Stimulated activated CD8-positive, alpha-beta memory T cell treated with anti-CD3 and anti-CD28 coated beads, Interleukin-12 subunit alpha, Interleukin-12 subunit beta, amount 100 ng/mL, for 24 hours (primary cell): ENCODE measurements at regions not wholly inside any gene's neighbourhood (a gene's known extent, or its start where the extent isn't known, plus 50 kb on each side); places are given as distances from the start of the nearest gene placed in this dataset.
"Not testable (repeated sequence)": the region's sequence is repeated elsewhere in the genome, so short reads cannot be mapped to it uniquely, and the experiment has no call there.

Experiments used
- DNase-seq: peaks from one replicate; pipeline ENCODE4 v3.0.0-alpha.2; 2020; ENCODE audit errors: extremely low read depth

DNA sequence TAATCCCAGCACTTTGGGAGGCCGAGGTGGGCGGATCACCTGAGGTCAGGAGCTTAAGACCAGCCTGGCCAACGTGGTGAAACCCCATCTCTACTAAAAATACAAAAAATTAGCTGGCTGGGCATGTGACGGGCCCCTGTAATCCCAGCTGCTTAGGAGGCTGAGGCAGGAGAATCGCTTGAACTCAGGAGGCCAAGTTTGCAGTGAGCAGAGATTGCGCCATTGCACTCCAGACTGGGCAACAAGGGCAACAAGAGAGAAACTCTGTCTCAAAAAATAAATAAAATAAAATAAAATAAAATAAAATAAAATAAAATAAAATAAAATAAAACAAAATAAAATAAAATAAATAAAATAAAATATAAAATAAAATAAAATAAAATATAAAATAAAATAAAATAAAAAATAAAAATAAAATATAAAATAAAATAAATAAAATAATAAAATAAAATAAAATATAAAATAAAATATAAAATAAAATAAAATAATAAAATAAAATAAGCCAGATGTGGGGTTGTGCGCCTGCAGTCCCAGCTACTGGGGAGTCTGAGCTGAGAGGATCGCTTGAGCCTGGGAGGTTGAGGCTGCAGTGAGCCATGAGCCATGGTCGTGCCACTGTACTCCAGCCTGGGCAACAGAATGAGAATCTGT, 49.8 kb upstream of the ITGB1 start:
- not testable (repeated sequence) for DNase-seq
